Stimulated activated CD8-positive, alpha-beta memory T cell treated with anti-CD3 and anti-CD28 coated beads, Interleukin-15, amount 100 ng/mL, for 48 hours (primary cell): ENCODE measurements at regions not wholly inside any gene's neighbourhood (a gene's known extent, or its start where the extent isn't known, plus 50 kb on each side); places are given as distances from the start of the nearest gene placed in this dataset.
"Not testable (repeated sequence)": the region's sequence is repeated elsewhere in the genome, so short reads cannot be mapped to it uniquely, and the experiment has no call there.

ENCODE experiments used
- DNase-seq, 2 donors: peaks; one replicate each; pipeline ENCODE4 v3.0.0-alpha.2; 2020; ENCODE audit warnings: low read depth in 2 of 2

DNA sequence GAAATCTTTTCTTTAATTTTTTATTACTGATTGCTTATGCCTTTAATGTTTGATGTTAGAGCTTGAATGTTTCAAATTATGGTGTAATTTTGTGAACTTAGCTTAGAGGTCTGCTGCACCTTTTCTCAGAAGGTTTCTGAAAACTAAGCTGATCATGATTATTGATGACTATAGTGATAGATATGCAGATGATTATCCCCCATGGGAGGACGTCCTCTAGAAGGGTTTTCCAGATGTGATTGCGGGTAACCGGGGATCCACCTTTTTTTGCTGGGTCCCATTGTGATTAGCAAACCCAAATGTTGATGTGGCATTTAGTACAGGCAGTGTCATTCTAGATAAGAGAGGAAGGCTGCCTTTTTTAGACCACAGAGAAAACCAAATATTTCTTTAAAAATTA is 272.9 kb downstream of the FBXO8 start:
- DNase-seq: no peak

DNA sequence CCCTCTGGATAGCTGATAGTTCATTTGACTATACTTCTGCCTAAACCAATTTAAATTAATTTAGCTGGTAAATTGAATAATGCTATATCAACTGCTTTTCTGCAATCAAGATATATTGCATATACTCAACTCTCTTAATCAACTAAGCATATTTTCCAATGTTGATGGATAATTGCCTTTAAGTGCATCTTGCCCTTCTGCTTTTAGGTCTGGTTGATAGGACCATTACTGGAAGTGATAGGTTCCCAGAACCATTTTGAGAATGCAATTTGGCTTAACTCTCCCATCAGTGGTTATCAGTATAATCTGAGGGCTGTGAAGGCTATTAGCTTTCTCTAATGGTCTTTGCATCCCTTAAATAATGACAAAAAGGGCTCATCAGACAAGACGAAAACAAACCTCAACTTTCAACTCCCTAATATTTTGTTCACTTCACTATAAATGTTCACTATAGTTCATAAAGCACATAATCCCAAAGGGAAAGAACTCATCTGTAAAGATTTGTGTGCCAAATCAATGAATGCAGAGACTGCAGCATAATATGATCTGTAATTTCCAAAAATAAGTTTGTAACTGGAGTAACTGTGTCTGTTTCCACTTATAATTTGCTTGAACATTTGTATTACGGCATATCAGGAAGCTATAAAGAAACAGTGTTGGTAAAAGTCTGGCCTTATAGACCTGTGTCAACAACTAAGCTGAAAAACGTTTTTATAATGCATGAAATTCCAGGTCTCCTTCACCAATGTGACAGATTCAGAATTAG is 273.6 kb downstream of the FBXO8 start:
- no peak for DNase-seq

DNA sequence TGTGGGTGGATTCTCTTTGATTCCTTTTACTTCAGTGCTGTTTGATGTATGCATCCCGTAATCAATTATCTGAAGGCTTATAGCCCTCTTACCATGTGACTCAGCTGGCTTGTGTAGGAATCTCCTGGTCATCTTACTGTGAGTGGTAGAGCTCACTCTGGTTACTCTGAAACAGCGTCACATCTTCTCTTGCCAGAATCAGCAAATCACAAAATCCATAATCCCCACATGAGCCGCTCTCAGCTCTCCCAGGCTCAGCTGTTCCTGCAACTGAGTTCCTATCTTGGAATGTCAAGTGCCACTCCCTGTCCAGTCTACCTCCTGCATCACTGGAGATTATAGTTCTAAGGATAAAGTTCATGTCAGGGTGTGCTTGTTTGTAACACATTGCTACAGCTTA is 278.0 kb downstream of the FBXO8 start:
- no peak for DNase-seq

DNA sequence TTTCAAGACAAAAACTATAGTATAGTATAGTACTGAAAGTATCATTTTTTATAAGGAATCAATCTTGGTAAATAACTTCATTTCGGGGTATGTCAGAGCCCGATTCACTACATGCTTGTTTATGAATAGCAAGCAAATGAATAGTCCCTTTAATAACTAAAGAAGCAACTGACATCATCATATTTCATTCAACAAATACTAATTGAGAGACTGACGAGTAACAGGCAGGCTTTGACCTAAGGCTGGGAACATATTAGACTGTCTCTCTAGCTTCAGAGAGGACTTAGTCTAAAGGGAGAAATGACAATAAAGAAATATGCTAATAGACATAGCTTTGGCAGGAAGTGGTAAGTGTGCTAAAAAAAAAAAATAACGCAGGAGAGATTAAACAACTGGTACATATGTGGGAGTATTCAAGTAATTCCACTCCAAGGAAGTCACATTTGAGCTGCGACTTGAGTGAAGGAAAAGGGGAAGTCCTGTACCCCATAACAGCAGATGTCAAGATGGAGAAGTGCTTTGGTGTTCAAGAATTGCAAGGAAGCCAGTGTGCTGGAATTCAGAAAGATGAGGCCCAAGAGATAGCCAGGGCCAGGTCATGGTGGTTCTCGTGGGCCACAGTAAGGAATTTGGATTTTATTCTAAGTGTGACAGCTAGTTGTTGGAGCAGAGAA is 284.9 kb downstream of the FBXO8 start:
- no peak for DNase-seq

DNA sequence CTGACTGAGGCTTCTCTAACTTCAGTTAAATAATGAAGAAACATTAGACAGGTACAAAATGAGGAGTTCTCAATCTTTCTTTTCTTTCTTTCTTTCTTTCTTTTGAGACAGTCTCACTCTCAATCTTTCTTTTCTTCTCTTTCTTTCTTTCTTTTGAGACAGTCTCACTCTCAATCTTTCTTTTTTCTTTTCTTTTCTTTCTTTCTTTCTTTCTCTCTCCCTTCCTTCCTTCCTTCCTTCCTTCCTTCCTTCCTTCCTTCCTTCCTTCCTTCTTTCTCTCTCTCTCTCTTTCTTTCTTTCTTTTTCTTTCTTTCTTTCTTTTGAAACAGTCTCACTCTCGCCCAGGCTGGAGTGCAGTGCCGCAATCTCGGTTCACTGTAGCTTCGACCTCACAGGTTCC is 287.7 kb downstream of the FBXO8 start:
- DNase-seq: not testable (repeated sequence)

DNA sequence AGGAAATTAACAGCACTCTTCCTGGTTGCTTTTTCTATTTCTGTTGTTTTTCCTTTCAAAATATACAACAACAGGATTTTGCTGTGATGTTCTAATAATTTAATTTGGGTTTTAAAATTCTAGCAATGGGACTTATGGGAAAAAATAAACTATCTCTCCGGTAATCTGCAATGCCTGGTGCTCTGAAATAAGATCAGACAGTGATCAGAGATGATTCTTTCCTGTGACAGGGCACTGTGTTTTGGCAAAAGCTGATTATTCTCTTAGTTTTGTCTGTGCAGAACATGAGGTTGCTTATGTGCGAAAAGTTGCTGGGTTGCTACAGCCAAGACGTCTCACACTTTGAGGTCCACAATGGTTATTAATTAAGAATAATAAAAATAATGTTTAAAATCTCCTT is 291.7 kb downstream of the FBXO8 start:
- no peak for DNase-seq

DNA sequence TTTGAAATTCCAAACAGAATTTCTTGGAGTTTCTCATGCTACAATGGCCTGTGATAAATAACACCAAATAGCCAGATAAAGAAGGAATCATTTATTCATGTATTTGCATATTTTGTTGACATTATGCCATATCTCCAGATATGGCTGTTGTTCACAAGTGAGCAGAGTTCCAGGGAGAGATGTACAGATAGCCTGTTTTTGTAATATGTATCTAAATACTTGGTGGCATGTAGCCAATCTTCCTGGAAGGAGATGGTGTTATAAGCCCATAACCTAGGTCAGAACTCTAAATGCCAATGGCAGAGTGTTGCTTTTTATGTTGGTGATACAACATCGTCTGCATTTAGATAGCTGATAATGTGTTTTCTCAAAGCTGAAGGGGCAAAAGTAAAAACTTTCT is 292.2 kb downstream of the FBXO8 start:
- DNase-seq: no peak

DNA sequence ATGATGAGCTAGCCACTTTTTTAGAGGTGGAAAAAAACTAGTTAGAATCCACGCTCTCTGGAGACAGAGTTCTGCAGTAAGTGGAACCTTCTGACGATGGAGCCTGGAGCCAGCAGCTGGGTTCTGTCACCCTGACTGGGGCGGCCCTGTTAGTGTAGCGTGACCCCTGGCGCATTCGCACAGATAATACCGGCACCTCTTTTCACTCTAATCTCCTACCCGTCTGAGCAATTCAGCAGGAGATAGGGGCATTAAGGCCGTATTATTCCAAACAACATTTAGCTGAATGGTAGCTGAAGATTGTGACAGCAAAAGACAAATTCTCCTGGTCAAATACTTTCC is 292.6 kb downstream of the FBXO8 start:
- no peak for DNase-seq

DNA sequence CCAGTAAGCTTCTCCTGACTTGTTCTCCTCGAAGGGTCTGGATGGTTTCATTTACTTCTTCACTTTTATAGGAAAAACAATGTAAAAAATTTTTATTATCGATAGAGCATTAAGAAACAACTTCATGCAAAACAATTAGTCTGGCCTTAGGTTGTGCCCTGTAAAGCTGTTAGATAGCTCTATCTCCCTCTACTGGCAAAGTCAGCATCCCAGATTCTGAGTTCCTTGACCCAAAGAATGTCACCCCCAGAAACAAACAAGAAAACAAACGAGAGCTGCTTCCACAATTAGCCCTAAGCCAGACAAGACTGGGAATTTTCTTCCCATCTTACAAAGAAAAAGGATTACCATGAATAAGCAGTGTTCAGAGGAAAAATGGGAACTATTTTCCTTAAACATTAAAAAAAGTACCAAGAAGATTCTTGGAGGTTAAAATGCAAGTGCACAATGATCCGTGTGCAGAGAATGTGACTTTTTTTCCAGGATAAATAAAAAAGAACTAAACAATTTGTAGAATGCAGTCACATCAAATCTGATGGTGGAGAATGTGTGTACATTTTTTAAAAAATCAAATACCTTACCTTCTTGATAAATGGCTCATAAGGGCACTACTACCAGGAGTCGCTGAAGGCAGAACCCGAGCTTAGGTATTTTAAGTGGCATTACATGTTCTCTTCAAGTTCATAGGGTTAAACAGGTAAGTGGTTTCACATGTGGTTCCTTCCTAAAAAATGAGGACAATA is 293.2 kb downstream of the FBXO8 start:
- no peak for DNase-seq

DNA sequence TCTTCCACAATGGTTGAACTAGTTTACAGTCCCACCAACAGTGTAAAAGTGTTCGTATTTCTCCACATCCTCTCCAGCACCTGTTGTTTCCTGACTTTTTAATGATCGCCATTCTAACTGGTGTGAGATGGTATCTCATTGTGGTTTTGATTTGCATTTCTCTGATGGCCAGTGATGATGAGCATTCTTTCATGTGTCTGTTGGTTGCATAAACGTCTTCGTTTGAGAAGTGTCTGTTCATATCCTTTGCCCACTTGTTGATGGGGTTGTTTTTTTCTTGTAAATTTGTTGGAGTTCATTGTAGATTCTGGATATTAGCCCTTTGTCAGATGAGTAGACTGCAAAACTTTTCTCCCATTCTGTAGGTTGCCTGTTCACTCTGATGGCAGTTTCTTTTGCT is 319.9 kb downstream of the FBXO8 start:
- DNase-seq: not testable (repeated sequence)

DNA sequence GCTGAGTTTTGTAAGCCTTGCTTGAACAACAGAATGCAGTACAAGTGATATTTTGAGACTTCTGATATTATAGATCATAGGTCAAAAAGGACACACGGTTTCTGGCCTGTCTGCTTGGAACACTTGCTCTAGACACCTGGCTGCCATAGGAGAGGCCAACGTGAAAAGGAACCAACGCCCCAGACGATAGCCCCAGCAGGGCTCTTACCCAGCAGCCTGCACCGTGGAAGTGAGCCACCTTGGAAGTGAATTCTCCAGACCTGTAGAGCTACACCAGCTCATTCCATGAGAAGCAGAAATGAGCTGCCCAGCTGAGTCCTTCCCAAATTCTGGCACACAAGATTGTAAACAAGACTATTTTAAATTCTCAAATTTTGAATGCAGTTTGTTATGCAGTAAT is 323.1 kb downstream of the FBXO8 start:
- no peak for DNase-seq

DNA sequence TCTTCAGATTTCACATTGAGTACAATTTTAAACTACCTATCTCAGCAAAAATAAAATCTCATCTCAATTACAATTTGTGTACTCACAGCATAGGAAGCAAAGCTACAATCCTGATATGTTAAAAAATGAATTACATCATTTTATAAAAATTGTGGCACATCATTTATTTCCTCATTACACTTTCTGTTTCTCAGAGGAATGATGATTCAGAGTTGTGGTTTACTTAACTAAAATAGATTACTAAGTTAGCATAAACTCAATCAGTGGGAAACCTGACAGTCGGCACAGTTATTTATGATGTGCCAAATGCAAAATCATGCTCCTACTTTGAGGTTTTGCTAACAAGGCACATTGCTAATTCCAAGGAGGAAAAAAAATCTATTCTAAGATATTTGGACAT is 325.0 kb downstream of the FBXO8 start:
- DNase-seq: no peak

DNA sequence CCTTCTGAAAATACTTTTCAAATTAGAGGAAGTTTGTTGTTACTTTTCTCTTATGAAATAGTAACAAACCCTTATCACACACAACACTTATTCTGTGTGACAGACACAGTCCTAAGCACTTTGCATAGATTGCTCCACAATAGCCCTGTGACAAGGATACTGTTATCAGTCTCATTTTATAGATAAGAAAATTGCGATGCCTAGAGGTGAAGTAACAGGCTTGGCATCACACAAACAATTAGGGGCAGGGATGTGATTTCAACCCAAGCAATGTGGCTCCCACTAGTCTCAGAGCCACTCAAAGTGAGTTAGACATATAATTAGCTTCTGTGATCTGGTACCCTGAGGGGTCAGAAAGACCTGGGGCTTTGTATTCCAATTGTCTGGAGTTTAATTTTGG is 339.9 kb downstream of the FBXO8 start:
- DNase-seq: no peak

DNA sequence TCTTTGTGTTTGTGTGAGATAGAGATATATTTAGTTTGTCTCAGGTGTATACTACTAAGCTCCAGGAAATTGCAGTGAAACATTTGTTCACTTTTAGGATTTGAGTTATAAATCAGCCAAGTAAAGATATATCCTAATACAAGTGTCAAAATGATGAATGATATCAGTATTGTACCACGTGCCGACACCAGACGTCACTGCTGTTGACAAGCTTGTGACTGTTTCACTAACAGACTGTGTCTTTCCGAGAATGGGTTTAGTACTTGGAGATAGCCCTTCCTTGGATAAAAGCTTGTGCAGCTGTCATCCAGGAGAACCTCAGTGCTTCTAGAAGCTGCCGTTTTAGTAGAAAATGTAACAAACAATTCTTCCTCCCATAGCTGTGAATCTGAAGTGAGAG is 343.3 kb downstream of the FBXO8 start:
- no peak for DNase-seq

DNA sequence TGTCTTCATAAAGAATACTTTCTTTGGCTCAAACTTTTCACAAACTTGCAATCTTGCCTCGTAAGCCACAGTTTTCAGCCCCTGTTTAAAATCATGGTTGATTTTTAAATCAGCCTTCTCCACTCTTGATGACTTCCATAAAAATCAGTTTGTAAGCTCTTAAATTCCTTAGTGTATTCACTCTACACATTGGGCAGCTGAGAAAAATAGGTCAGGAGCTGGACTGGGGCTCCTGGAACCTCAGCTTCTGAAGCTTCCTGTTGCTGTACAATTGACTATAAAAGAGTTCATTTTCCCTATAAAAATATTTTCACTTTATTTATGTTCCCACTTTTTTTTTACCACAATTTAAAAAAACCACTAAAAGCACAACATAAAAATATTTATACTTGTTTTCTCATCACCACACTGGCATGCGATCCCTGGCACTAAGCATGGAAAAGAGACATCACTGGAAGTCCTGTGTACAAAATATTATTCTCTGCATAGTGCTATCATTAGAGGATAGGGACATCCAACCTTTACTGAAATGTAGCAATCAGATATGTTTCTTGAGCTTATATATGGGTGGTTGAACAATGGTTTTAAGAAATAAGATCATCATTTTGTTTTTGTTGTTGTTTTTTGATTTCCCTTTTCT is 345.7 kb downstream of the FBXO8 start:
- no peak for DNase-seq

DNA sequence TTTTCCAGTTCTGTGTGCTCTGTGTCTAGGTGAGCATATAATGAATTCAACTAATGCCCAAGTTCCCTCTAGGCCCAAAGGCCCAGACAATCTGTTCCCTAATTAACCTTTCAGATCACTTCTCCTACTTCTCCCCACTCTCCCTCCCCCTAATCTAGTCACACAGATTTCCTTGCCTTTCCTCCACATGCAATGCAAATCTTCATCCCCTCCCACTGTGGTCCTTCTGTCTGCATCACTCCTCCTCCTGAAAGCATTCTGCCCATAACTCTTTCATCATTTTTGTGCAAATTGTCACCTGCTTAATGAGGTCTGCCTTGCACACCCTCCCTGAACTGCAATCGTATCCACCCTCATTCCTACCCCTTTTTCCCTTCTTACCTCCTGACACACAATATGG is 346.6 kb downstream of the FBXO8 start:
- no peak for DNase-seq

DNA sequence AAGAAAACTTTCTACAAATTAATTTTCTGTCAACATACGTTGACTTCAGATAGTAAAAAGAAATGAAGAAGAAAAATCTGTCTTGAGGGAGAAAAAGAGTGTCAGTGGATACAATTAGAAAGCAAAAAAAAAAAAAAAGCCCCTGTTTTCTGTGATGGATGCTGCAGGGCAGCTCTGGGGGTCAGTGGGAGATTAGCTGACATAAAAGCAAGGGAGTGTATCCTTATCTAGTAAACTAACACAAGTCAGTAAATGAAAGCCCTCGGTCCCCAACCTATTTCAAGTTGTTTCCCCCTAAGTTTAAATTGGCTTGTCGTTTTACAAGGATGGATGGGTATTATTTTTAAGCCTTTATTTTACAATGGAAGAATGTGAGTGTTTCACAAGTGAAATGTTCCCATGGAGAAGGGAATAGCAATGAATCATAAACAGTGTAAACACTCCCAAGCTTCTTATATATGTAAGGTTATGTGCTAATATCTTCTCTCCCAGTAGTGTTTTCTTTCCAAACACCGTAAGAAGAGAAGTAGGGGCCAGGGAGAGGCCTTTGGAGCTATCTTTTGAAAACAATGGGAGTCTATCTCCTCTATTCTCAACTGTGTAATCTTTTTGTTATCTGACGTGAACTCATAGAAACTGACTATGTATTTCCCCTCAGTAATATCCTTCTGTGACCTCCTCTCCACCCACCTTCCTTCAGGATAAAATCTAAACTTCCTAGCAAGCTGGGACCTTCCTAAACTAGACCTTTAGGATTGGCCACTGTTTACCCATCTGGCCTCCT is 347.7 kb downstream of the FBXO8 start:
- DNase-seq: no peak

DNA sequence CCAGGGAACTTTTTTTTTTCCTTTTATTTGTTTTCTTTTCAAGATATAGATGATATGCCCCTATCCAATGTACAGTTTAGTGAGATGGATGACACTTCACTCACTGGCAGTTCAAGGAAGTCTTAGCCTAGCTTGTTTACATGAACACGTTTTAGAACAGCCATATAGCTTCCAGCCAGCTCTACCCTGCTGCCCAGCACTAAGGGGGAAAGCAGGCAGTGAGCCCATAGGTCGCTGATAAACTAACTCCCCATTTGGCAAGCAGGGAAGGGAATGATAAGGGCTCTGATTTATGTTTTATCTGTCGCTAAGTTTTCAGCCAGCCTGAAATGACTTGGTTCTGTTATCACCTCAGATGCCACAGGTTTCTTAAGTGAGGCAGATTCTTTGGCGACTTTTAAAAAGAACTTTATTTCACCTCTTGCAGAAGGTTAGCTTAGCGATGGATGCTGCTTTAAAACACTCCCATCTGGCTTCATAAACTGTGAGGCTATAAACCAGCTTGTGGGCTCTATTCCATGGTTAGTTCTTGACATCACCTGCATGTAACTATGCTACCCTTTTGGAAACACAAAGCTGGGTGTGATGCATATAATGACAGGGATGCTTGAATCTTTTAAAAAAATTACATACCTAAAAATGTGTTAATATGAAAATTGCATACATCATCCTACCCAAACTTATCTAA is 348.4 kb downstream of the FBXO8 start:
- DNase-seq: no peak

DNA sequence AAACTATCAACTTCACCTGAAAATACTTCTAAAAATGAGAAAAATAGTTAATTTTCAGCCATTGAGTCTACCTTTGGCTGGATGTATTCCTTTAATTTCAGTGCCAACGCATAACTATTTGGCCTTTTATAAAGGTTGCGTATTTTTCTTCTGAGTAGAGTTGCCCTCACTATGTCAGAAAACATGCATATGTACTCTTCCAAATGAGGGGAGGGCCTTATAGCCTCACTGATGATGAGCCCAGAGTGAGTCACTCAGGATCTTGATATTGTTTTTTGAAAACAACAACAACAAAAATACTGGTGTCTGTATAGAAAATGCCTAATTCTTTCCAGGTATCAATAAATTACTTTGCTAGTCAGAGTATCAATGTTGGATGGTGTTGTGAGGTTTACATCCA is 349.3 kb downstream of the FBXO8 start:
- no peak for DNase-seq

DNA sequence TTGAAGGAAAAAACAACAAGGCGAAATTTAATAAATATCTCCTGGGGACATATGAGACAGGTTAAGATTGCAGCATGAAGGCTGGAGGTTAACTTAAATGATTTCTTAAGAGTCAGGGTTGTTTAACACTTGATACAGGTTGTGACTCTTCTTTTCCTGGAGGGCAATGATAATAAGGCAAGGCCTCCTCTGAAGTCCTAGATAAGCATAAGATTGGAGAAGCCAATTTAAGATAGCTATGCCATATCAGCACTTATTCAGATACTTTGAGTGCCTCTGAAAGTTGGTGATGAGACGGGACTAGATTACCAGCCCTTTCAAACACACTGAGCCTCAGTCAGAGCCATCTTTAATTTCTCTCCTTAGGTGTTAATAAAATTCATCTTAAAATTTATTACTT is 350.8 kb downstream of the FBXO8 start:
- DNase-seq: no peak

DNA sequence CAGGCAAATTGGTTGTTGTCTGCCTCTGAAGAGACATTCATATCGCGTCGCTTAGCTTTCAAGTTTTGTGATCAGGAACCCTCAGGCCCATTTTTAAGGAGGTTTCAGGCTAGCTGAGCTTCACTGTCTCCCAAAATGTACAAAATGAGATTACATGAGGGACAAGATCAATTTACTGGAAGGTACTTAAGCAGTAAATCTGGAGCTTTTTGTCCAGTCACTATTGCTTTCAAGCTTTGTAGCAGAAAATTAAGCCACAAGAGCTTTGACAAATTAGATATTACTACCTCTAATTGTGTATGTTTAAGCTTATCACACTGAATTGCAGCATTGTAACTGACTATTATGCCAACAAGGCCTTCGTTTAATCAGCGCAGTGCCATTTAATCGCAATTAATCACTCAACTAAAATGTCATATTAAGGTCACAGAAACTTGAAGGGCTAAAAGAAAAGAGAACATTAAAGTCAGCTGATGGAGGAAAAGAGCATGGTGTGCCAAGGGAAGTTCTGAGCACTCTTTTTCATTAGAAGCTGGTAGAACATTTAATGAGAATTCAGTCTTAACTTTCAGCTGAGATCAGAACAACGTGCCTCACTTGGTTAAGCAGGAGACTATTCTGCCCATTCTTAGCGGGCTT is 353.0 kb downstream of the FBXO8 start:
- DNase-seq: no peak
